Fibroblast of villous mesenchyme (primary cell): ENCODE measurements at regions not wholly inside any gene's neighbourhood (a gene's known extent, or its start where the extent isn't known, plus 50 kb on each side); places are given as distances from the start of the nearest gene placed in this dataset.

ENCODE experiments used
- DNase-seq: peaks from one replicate; pipeline ENCODE4 v3.0.0-alpha.2; 2010; ENCODE audit warnings: low read depth
- H3K4me3 ChIP-seq: 2 replicates; pipeline ENCODE4 v1.5.1; 2011; ENCODE audit warnings: low read depth, mild to moderate bottlenecking, low read length
- CTCF ChIP-seq: IDR thresholded peaks from 2 replicates; pipeline ENCODE4 v1.5.1; 2012; ENCODE audit warnings: low read depth, mild to moderate bottlenecking, low read length; ENCODE audit not compliant: insufficient read depth

GRCh38 chr2:58553522-58553921, 312.4 kb upstream of the FANCL start:
- no peak overlapping the region for H3K4me3 ChIP-seq
- no peak for TF ChIP-seq CTCF
- DNase-seq, result no peak

GRCh38 chr2:58545300-58546280, 304.5 kb upstream of the FANCL start:
- H3K4me3 ChIP-seq, result no peak overlapping the region

GRCh38 chr2:58543442-58543841, 302.3 kb upstream of the FANCL start:
- no peak for TF ChIP-seq CTCF
- no peak overlapping the region for H3K4me3 ChIP-seq
- no peak for DNase-seq

More at GRCh38 chr2:58545300-58546280, 304.5 kb upstream of the FANCL start:
- TF ChIP-seq CTCF, result no peak
- DNase-seq, result no peak

GRCh38 chr2:58541511-58541910, 300.4 kb upstream of the FANCL start:
- no peak for DNase-seq
- no peak for TF ChIP-seq CTCF
- no peak overlapping the region for H3K4me3 ChIP-seq

- no peak for DNase-seq
- no peak for TF ChIP-seq CTCF
- no peak overlapping the region for H3K4me3 ChIP-seq
Measured at GRCh38 chr2:58540681-58541080, 299.6 kb upstream of the FANCL start.

GRCh38 chr2:58539973-58540372, 298.8 kb upstream of the FANCL start:
- no peak for DNase-seq
- TF ChIP-seq CTCF, result no peak
- H3K4me3 ChIP-seq, result no peak overlapping the region

- TF ChIP-seq CTCF, result no peak
- DNase-seq, result no peak
- no peak overlapping the region for H3K4me3 ChIP-seq
Measured at GRCh38 chr2:58535990-58536389, 294.9 kb upstream of the FANCL start.
